ENCODE measurements at regions not wholly inside any gene's neighbourhood (a gene's known extent, or its start where the extent isn't known, plus 50 kb on each side); places are given as distances from the start of the nearest gene placed in this dataset.

DNA sequence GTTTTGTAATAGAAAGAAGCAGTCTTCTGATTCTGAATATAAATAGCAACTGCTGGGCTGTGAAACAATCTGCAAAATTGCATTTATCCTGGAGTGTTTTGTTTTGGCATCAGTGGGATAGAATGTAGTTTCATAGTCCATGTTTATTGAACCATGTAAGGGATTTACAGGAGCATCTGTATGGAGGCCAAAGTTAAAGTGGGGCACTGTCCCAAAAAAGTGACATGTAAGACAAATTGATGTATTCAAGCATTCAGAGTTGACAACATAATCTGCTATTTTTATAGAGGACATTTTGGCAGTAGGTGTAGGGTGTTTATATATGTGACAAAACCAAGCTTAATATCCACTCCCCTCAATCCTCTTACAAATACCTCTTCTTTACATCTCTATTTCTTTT, 200.5 kb upstream of the ANK2 start:
- H2AFZ ChIP-seq (ENCODE audit: low read length) = no peak overlapping the region
- H3K79me2 ChIP-seq (ENCODE audit: insufficient read depth, low read length) = peaks cover 3% of the 10 kb centered on the region; the same call in 1 of the 2 replicates
- no peak overlapping the region for H4K91ac ChIP-seq (ENCODE audit: insufficient read length, low read depth, low read length)
- no peak overlapping the region for H3K18ac ChIP-seq (ENCODE audit: insufficient read length, low read depth, low read length)
- H3K36me3 Mint-ChIP-seq (ENCODE audit: insufficient read depth in 1 of 3, low read depth in 3 of 3) = peaks cover 2 to 8% (median 3%) of the 10 kb centered on the region in 3 experiments; a peak in 5 of 7 replicates
- H3T11ph ChIP-seq (ENCODE audit: low read length) = no peak overlapping the region
- no peaks in the 10 kb centered on the region for H4K20me1 ChIP-seq (ENCODE audit: control insufficient read depth, insufficient read depth, insufficient read length)
- H2BK20ac ChIP-seq (ENCODE audit: low read depth, low read length, poor library complexity, severe bottlenecking) = no peak overlapping the region
- no peak overlapping the region for H2BK5ac ChIP-seq (ENCODE audit: insufficient read length, low read length)
- no peaks in the 10 kb centered on the region for H3K27me3 Mint-ChIP-seq (ENCODE audit: low read depth)
- H3K4me1 Mint-ChIP-seq = peaks cover 1 to 6% of the 10 kb centered on the region in 2 experiments
- no peak overlapping the region for H2AK5ac ChIP-seq (ENCODE audit: insufficient read length, low read length)
- H3K23ac ChIP-seq (ENCODE audit: insufficient read length, low read depth, low read length) = no peak overlapping the region
- no peak overlapping the region for H3K9ac ChIP-seq (ENCODE audit: extremely low read depth, insufficient read length, low read length)
- H3K9me3 Mint-ChIP-seq = no peaks in the 10 kb centered on the region
- H3K27ac Mint-ChIP-seq = no peak overlapping the region
- H3K27me3 ChIP-seq (ENCODE audit: insufficient read depth, low read length) = no peaks in the 10 kb centered on the region
- no peak overlapping the region for H3K14ac ChIP-seq (ENCODE audit: insufficient read depth, low read length)
- H3K79me1 ChIP-seq (ENCODE audit: insufficient read depth, low read depth, low read length, poor library complexity, severe bottlenecking) = no peaks in the 10 kb centered on the region
- no peak for DNase-seq
- H3K4me2 ChIP-seq (ENCODE audit: insufficient read depth, insufficient read length, low read length) = no peak overlapping the region
- H2BK15ac ChIP-seq (ENCODE audit: low read depth, low read length) = no peak overlapping the region
- no peak overlapping the region for H2BK120ac ChIP-seq (ENCODE audit: low read depth, low read length, poor library complexity, severe bottlenecking)
- H3K4me1 ChIP-seq (ENCODE audit: insufficient read depth, low read length) = no peaks in the 10 kb centered on the region
- H3K23me2 ChIP-seq (ENCODE audit: insufficient read length, low read depth, low read length, poor library complexity, severe bottlenecking) = no peaks in the 10 kb centered on the region
- no peaks in the 10 kb centered on the region for H3K9me3 ChIP-seq (ENCODE audit: control insufficient read depth, low read depth, low read length)
- H3K4me3 Mint-ChIP-seq = no peak overlapping the region
- no peak overlapping the region for H3K27ac ChIP-seq (ENCODE audit: insufficient read length, low read depth, low read length)
- H4K8ac ChIP-seq (replicated peaks; ENCODE audit: insufficient read length, low read depth, low read length) = no peak overlapping the region
- no peak overlapping the region for H3K4ac ChIP-seq (ENCODE audit: low read depth, low read length)
- TF ChIP-seq, protein P1, sequence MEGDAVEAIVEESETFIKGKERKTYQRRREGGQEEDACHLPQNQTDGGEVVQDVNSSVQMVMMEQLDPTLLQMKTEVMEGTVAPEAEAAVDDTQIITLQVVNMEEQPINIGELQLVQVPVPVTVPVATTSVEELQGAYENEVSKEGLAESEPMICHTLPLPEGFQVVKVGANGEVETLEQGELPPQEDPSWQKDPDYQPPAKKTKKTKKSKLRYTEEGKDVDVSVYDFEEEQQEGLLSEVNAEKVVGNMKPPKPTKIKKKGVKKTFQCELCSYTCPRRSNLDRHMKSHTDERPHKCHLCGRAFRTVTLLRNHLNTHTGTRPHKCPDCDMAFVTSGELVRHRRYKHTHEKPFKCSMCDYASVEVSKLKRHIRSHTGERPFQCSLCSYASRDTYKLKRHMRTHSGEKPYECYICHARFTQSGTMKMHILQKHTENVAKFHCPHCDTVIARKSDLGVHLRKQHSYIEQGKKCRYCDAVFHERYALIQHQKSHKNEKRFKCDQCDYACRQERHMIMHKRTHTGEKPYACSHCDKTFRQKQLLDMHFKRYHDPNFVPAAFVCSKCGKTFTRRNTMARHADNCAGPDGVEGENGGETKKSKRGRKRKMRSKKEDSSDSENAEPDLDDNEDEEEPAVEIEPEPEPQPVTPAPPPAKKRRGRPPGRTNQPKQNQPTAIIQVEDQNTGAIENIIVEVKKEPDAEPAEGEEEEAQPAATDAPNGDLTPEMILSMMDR (conservative IDR thresholded peaks at IDR 0.05) = no peak
- no peak overlapping the region for H4K5ac ChIP-seq (ENCODE audit: insufficient read length, low read depth, low read length)
- H2BK12ac ChIP-seq (ENCODE audit: insufficient read length, low read depth, low read length) = no peak overlapping the region
- H3K56ac ChIP-seq (ENCODE audit: insufficient read length, low read depth, low read length) = no peak overlapping the region

Data from H9 (cell line).